Neuronal stem cell (in vitro differentiated cells): ENCODE measurements at regions not wholly inside any gene's neighbourhood (a gene's known extent, or its start where the extent isn't known, plus 50 kb on each side); places are given as distances from the start of the nearest gene placed in this dataset.

Experiments
- DNase-seq: peaks from one replicate; pipeline ENCODE4 v3.0.0-alpha.2; 2013; ENCODE audit warnings: low spot score
- H2AFZ ChIP-seq: one replicate; pipeline ENCODE4 v1.6.1; 2013; ENCODE audit warnings: mild to moderate bottlenecking, low read length, inconsistent platforms
- H2AK5ac ChIP-seq: 2 replicates; pipeline ENCODE4 v1.6.1; 2013; ENCODE audit warnings: low read depth, mild to moderate bottlenecking, inconsistent platforms, low read length, moderate library complexity, mixed read lengths
- H2BK120ac ChIP-seq: 2 replicates; pipeline ENCODE4 v1.6.1; 2013; ENCODE audit warnings: low read depth, mild to moderate bottlenecking, inconsistent platforms, low read length, moderate library complexity, mixed read lengths
- H2BK12ac ChIP-seq: one replicate; pipeline ENCODE4 v1.6.1; 2013; ENCODE audit warnings: low read length, inconsistent platforms
- H2BK15ac ChIP-seq: 2 replicates; pipeline ENCODE4 v1.6.1; 2013; ENCODE audit warnings: mild to moderate bottlenecking, low read length, inconsistent platforms, mixed read lengths
- H2BK5ac ChIP-seq: one replicate; pipeline ENCODE4 v1.6.1; 2013; ENCODE audit warnings: inconsistent platforms, mild to moderate bottlenecking, low read length, moderate library complexity
- H3K14ac ChIP-seq: one replicate; pipeline ENCODE4 v1.6.1; 2013; ENCODE audit warnings: low read length, inconsistent platforms
- H3K18ac ChIP-seq: 2 replicates; pipeline ENCODE4 v1.6.1; 2013; ENCODE audit warnings: low read length, inconsistent platforms
- H3K23ac ChIP-seq: 2 replicates; pipeline ENCODE4 v1.6.1; 2013; ENCODE audit warnings: low read depth, mild to moderate bottlenecking, mixed read lengths, low read length, inconsistent platforms; ENCODE audit not compliant: poor library complexity
- H3K27ac ChIP-seq: replicated peaks from 3 replicates; pipeline ENCODE4 v1.5.1; 2013; ENCODE audit warnings: low read length, inconsistent platforms
- H3K27me3 ChIP-seq, 3 experiments: 2 replicates each; pipeline ENCODE4 v1.6.1; 2013; ENCODE audit warnings: low read length in 3 of 3, mild to moderate bottlenecking in 2 of 3, inconsistent platforms in 1 of 3, low read depth in 1 of 3, mixed read lengths in 1 of 3, moderate library complexity in 1 of 3; ENCODE audit not compliant: control insufficient read depth in 3 of 3, insufficient read depth in 3 of 3
- H3K36me3 ChIP-seq, 2 donors: replicated peaks in 1 of 2; 2 replicates each; pipeline ENCODE4 v1.6.1; 2013; ENCODE audit warnings: low read length in 2 of 2; ENCODE audit not compliant: control insufficient read depth in 2 of 2, insufficient read depth in 2 of 2
- H3K4ac ChIP-seq: 2 replicates; pipeline ENCODE4 v1.6.1; 2013; ENCODE audit warnings: inconsistent platforms, mild to moderate bottlenecking, low read length, moderate library complexity
- H3K4me1 ChIP-seq, 2 donors: 1 replicate in 1 of 2; 2 replicates in 1 of 2; pipeline ENCODE4 v1.6.1; 2013; ENCODE audit warnings: low read length in 2 of 2, low read depth in 1 of 2; ENCODE audit not compliant: control insufficient read depth in 2 of 2, insufficient read depth in 1 of 2
- H3K4me2 ChIP-seq: one replicate; pipeline ENCODE4 v1.6.1; 2013; ENCODE audit warnings: mild to moderate bottlenecking, low read length, inconsistent platforms; ENCODE audit not compliant: insufficient read depth, poor library complexity, severe bottlenecking
- H3K4me3 ChIP-seq, 2 donors: 2 replicates each; pipeline ENCODE4 v1.5.1; 2013; ENCODE audit warnings: low read length in 2 of 2, mild to moderate bottlenecking in 2 of 2, inconsistent platforms in 1 of 2, moderate library complexity in 1 of 2
- H3K79me1 ChIP-seq: one replicate; pipeline ENCODE4 v1.6.1; 2013; ENCODE audit warnings: low read depth, mild to moderate bottlenecking, inconsistent platforms, low read length, moderate library complexity
- H3K9ac ChIP-seq: one replicate; pipeline ENCODE4 v1.6.1; 2013; ENCODE audit warnings: mild to moderate bottlenecking, low read depth, low read length, inconsistent platforms; ENCODE audit not compliant: poor library complexity
- H3K9me3 ChIP-seq, 2 donors: replicated peaks in 1 of 2; 2 replicates each; pipeline versions ENCODE3 to v1.6.1; 2013; ENCODE audit warnings: low read length in 2 of 2, mild to moderate bottlenecking in 2 of 2, inconsistent platforms in 1 of 2, low read depth in 1 of 2, mixed read lengths in 1 of 2, moderate library complexity in 1 of 2; ENCODE audit not compliant: control insufficient read depth in 2 of 2, insufficient read depth in 1 of 2
- H4K8ac ChIP-seq: one replicate; pipeline ENCODE4 v1.6.1; 2013; ENCODE audit warnings: low read depth, mild to moderate bottlenecking, inconsistent platforms, low read length, moderate library complexity
- H4K91ac ChIP-seq: one replicate; pipeline ENCODE4 v1.6.1; 2013; ENCODE audit warnings: low read length, low read depth, mild to moderate bottlenecking, inconsistent platforms; ENCODE audit not compliant: poor library complexity
- WGBS, 2 donors: extraction: QIAGEN DNeasy Blood & Tissue Kit; methylation state at CpG; one replicate each; pipeline ENCODE4 v1.1.7; 2013; ENCODE audit warnings: missing lambda C conversion rate in 2 of 2, mixed read lengths in 1 of 2; ENCODE audit not compliant: insufficient read length in 2 of 2, insufficient replicate concordance in 1 of 2; ENCODE audit errors: extremely low coverage in 2 of 2; 5-methylcytosine and 5-hydroxymethylcytosine counted together

DNA sequence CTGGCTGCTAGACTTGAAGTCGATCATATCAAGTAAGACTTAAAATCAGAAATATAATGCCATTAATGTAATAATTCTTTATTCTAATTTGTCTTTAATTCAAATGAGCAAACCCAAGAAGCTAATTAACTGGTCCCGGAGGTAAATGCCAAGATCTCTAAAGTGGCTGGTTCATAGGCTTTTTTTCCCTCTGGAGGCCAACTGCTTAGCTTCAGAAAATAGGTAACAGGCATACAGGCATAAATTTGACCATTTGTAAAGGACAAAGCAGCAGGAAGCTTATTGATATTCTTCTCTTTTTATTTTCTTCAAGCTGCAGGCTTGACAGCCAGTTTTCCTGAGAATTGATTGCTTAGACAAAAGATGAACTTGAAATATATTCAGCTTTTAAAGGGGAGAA is 158.6 kb upstream of the RAP2B start:
- Histone ChIP-seq H2BK12ac (no peak overlapping the region), H2AK5ac (no peak overlapping the region), H2BK5ac (no peak overlapping the region), H3K27me3 (no peaks in the 10 kb centered on the region), H3K14ac (no peak overlapping the region), H3K9ac (no peak overlapping the region), H3K4me3 (no peak overlapping the region), H4K91ac (no peak overlapping the region), H4K8ac (no peak overlapping the region), H3K4me2 (no peak overlapping the region), H3K9me3 (no peaks in the 10 kb centered on the region), H3K79me1 (no peaks in the 10 kb centered on the region), H3K4ac (no peak overlapping the region), H3K27ac (no peak overlapping the region), H2BK120ac (no peak overlapping the region), H2AFZ (no peak overlapping the region), H3K18ac (no peak overlapping the region), H3K4me1 (peaks cover 0 to 14% of the 10 kb centered on the region in 2 donors), H2BK15ac (no peak overlapping the region), H3K36me3 (no peaks in the 10 kb centered on the region), H3K23ac (no peak overlapping the region)
- DNase-seq, result no peak
- WGBS, 2 donors, result no CpG with 5 or more reads among the region's 2 CpGs

DNA sequence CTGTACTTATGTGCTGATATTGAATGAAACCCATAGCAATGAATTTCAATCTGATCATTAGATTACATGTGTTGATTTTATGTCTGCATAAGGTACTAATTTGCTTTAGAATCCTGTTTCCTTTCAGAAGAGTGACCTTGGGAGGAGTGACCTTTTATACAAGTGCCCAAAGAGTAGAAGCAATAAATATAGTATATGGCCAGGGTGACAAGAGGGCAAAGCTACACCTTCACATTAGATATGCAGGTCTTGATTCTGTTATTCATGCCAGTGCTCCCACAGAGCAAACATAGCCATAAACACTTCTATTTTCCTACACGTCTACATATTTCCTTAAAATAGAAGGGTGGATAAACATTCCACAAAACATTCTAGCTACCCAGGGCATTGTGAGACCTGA is 158.2 kb upstream of the RAP2B start:
- H3K27ac ChIP-seq, result no peak overlapping the region
- H4K8ac ChIP-seq, result no peak overlapping the region
- H3K79me1 ChIP-seq, result no peaks in the 10 kb centered on the region
- H3K9me3 ChIP-seq, result no peaks in the 10 kb centered on the region
- H2BK15ac ChIP-seq, result no peak overlapping the region
- H2AFZ ChIP-seq, result no peak overlapping the region
- no peaks in the 10 kb centered on the region for H3K36me3 ChIP-seq
- no peak overlapping the region for H2BK5ac ChIP-seq
- H2AK5ac ChIP-seq, result no peak overlapping the region
- no peak overlapping the region for H3K4me3 ChIP-seq
- no peak overlapping the region for H3K18ac ChIP-seq
- H3K4me1 ChIP-seq, result peaks cover 0 to 14% of the 10 kb centered on the region in 2 donors
- H2BK120ac ChIP-seq, result no peak overlapping the region
- WGBS, 2 donors, result no CpG with 5 or more reads among the region's 1 CpG
- no peak overlapping the region for H3K4ac ChIP-seq
- no peak overlapping the region for H3K4me2 ChIP-seq
- DNase-seq, result no peak
- H3K14ac ChIP-seq, result no peak overlapping the region
- no peak overlapping the region for H3K9ac ChIP-seq
- H3K27me3 ChIP-seq, result no peaks in the 10 kb centered on the region
- no peak overlapping the region for H3K23ac ChIP-seq
- no peak overlapping the region for H4K91ac ChIP-seq
- H2BK12ac ChIP-seq, result no peak overlapping the region

DNA sequence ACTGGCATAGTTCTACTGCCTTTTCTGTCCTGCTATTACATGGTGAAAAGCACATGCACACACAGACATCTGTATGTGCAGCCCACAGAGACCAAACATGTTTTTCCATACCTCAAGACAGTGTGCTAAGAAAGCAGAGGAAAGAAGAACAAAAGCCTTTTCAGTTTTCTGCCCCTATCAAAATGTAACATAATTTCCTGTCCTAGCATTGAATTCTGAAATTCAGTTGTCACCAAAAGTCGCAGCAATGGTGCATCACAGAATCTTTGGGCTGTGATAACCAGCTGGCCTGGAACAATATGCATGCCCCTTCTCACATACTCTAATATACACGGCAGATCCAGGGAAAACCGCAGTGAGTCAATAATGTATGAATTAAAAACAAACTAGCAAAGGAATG is 153.8 kb upstream of the RAP2B start:
- Histone ChIP-seq H3K4ac (no peak overlapping the region), H3K9me3 (no peaks in the 10 kb centered on the region), H3K36me3 (no peaks in the 10 kb centered on the region), H4K91ac (no peak overlapping the region), H3K4me1 (peaks cover 0 to 10% of the 10 kb centered on the region in 2 donors), H3K4me2 (no peak overlapping the region), H3K4me3 (no peak overlapping the region), H3K79me1 (no peaks in the 10 kb centered on the region), H3K14ac (no peak overlapping the region), H2BK12ac (no peak overlapping the region), H2AFZ (peak overlapping the region; percentile 12), H3K27me3 (no peaks in the 10 kb centered on the region), H4K8ac (no peak overlapping the region), H3K23ac (no peak overlapping the region), H2BK5ac (no peak overlapping the region), H2BK120ac (no peak overlapping the region), H2AK5ac (no peak overlapping the region), H3K18ac (no peak overlapping the region), H3K27ac (no peak overlapping the region), H2BK15ac (no peak overlapping the region), H3K9ac (no peak overlapping the region)
- no peak for DNase-seq
- WGBS, 2 donors, result no CpG with 5 or more reads among the region's 3 CpGs

DNA sequence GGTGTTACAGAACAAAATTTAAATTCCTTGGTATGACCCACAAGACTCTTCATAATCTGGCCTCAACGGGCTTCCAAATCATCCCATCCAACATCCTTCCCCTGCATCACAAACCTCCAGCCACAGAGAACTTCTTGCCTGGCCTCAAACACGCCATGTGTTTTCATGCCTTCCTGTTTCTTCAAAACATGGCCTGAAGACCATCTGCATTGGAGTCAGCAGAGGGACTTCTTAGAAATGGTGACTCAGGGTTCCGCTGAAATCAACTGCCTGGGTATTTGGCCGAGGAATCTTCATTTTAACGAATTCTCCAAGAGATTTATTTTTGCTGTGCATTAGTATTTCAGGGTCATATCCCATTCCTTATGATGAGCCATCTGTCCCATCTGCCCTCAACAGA is 138.1 kb upstream of the RAP2B start:
- H2BK15ac ChIP-seq, result no peak overlapping the region
- no peak overlapping the region for H3K14ac ChIP-seq
- no peak overlapping the region for H3K9ac ChIP-seq
- no peak overlapping the region for H2BK12ac ChIP-seq
- no peak for DNase-seq
- no peak overlapping the region for H3K4me3 ChIP-seq
- H4K8ac ChIP-seq, result no peak overlapping the region
- no peaks in the 10 kb centered on the region for H3K27me3 ChIP-seq
- H3K23ac ChIP-seq, result no peak overlapping the region
- no peak overlapping the region for H2BK5ac ChIP-seq
- no peak overlapping the region for H3K18ac ChIP-seq
- no peak overlapping the region for H2AFZ ChIP-seq
- no peaks in the 10 kb centered on the region for H3K9me3 ChIP-seq
- no peaks in the 10 kb centered on the region for H3K36me3 ChIP-seq
- H3K27ac ChIP-seq, result no peak overlapping the region
- H3K4ac ChIP-seq, result no peak overlapping the region
- no CpG with 5 or more reads among the region's 5 CpGs for WGBS, 2 donors
- no peak overlapping the region for H2BK120ac ChIP-seq
- H3K79me1 ChIP-seq, result no peaks in the 10 kb centered on the region
- no peaks in the 10 kb centered on the region for H3K4me1 ChIP-seq
- no peak overlapping the region for H3K4me2 ChIP-seq
- no peak overlapping the region for H4K91ac ChIP-seq
- H2AK5ac ChIP-seq, result no peak overlapping the region
